GM12892 (cell line): ENCODE measurements at regions not wholly inside any gene's neighbourhood (a gene's known extent, or its start where the extent isn't known, plus 50 kb on each side); places are given as distances from the start of the nearest gene placed in this dataset.
"Not testable (repeated sequence)": the region's sequence is repeated elsewhere in the genome, so short reads cannot be mapped to it uniquely, and the experiment has no call there.

Source experiments
- POLR2A ChIP-seq: IDR thresholded peaks from 2 replicates; pipeline ENCODE4 v1.6.1; 2011; ENCODE audit warnings: low read depth, low read length, control low read depth
- POLR2AphosphoS5 ChIP-seq: IDR thresholded peaks from 2 replicates; pipeline ENCODE4 v1.6.1; 2011; ENCODE audit warnings: low read depth, low read length, control low read depth

- not testable (repeated sequence) for TF ChIP-seq POLR2A, POLR2AphosphoS5
Observed at GRCh38 chrX:52568146-52568545, 51.3 kb upstream of the XAGE1B start.
